GM19324 (cell line): ENCODE measurements at regions not wholly inside any gene's neighbourhood (a gene's known extent, or its start where the extent isn't known, plus 50 kb on each side); places are given as distances from the start of the nearest gene placed in this dataset.

Source experiments
- ATAC-seq: cut with Tn5 transposase; IDR thresholded peaks from one replicate; pipeline ENCODE4 v1.9.1; 2021; ENCODE audit warnings: mild to moderate bottlenecking, moderate library complexity; ENCODE audit not compliant: unreplicated experiment, low FRiP score

DNA sequence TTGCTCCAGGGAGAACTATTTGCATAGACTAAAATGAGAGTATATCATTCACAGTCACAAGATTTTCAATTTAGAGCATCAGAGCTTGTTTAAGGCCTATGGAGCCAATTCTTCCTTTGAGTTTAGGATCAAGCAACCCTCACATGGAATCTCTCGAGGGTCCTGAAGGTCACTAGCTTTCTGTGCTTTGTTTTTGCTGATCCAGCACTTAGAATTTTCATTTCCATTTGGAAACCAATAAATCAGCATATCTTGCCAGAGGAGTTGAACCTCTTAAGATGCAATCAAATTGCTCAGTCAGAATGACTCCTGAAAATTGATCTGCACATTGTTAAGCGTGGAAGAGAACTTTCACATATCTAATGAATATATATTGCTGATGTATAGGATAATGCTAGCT, 1039.6 kb downstream of the PDHA2 start:
- no peak for ATAC-seq

DNA sequence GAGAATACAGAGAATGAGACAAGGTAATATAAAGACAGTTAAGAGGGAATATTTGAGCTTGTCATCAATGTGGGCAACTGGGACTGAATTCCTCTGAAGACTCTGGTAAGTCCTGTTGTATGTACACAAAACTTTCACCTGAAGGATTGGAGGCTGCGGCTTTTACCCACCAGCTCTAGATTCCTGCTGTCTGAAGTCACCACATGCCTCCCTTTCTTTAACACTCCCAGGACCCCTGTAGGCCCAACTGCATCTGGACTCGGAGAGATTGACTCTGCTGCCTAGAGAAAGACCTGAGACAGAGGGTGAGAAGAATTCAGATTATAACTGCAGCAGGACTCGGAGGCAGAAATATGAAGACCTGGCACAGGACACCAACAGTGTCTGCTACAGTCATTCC, 1048.0 kb downstream of the PDHA2 start:
- ATAC-seq = no peak

DNA sequence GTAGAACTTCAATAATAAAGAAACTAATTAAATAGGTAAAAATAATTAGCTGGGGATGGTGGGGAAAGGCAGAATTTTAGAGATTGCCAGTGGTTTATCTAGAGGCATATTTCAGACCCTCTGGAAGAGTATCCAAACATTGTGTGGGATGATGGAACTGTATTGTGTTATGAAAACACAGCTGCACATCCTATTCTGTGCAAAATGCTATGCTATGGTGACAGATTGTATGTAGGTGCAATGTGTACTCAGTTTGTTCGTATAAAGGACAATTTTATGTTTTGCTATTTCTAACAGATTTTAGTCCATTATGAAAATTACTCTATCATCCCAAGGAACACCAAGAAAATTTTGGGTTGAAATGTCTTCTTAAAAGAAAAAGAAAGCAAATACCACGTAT, 1054.7 kb downstream of the PDHA2 start:
- no peak for ATAC-seq

DNA sequence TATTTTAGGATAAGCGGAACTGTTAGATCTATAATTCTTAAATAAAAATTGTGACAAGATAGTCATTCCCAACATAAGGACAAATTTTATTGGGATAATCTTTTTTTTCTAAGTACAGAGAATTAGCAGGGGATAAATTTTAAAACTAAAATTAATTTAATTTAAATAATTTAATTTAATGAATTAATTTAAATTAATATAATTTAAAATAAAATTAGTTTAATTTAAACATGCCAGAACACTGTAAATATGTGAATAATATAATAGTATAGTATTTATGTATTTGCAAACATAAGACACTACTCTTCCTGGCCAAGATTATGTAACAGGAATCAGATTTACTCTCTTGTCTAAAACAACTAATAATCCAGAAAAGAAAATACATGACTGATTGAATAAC, 1055.9 kb downstream of the PDHA2 start:
- no peak for ATAC-seq

DNA sequence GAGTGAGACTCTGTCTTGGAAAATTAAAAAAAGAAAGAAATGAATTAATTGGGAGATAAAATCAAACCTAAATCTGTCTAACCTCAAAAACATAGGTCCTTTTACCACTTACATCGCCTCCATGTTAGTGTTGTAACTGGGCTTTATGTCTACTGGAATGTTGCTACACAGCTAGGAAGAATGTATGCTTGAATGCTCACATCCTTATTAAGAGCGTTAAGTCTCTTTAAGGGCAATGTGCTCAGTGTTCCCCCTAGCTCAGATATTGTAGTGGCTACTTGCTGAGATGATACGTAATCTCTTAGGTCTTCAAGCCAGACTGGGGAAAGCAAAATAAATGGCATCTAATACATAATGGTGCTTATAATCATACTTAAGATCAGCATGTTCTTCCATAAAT, 1072.8 kb downstream of the PDHA2 start:
- no peak for ATAC-seq

DNA sequence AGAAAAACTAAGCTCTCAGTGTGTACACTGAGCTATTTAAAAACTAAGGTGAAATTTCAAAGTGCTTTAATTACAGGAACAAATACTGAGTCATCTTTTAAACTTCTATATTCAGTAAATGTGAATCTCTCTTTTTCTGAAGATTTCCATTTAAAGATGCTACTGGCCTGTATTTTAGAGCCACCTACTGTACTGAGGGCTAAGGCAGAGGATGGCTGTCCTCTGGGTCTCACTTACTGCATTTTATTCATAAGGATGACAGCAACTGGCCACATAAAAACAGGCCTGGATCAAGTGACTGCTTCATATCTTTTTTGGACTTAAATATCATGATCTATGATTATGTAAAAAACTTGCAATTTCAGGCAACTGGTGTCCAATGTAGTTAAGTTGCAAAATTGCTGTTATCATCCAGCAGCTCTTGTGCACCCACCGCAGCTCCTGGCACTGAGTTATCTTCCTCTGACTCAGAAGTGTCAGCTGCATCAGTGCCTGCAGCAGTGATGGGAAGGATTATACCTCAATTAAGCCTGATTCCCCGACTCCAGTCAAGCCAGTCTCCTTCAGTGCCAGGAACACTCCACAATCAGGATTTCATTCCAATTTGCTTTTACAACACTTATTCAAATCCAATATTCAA, 1073.7 kb downstream of the PDHA2 start:
- no peak for ATAC-seq

DNA sequence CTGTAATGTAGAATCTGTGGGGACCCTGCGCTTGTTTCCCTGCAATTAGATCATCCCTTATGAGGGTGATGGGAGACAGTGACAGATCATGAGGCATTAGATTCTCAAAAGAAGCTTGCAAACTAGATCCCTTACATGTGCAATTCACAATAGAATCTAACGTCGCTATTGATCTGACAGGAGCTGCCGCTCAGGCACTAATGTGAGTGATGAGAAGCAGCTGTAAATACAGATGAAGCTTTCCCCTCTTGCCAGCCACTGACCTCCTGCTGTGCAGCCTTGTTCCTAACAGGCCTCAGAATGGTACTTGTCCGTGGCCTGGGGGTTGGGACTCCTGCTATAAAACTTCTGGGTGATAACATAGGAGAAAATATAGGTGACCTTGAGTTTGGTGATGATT, 1076.8 kb downstream of the PDHA2 start:
- ATAC-seq = no peak

DNA sequence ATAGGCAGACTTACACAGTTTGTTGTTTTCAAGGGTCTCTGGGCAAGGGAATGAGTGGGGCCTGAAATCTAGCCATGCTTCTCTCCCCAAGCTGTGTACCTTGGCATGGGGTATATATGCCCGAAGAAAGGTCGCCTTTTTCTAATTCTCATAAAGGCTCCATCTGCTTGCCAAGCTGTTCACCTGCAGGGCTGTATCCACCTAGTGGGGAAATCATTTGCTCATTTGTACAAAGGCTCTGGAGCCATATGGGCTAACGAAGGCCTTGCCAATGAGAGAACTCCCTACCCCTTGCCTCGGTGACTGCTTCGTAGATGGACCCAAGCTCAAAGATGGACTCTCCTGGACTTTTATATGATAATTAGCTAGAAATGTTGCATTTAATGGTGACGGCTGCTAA, 1097.0 kb downstream of the PDHA2 start:
- ATAC-seq = no peak

DNA sequence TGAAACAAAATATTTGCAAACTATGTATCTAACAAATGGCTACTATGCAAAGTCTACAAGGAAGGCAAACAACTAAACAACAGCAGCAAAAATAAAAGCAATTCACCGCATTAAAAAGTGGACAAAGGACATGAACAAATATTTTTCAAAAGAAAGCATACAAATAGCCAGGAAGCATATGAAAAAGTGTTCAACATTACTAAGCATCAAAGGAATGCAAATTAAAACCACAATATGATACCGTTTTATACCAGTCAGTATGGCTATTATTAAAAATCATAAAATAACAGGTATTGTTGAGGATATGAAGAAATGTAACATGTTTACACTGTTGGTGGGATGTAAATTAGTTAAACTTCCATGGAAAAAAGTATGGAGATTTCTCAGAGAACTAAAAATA, 1106.7 kb downstream of the PDHA2 start:
- no peak for ATAC-seq

DNA sequence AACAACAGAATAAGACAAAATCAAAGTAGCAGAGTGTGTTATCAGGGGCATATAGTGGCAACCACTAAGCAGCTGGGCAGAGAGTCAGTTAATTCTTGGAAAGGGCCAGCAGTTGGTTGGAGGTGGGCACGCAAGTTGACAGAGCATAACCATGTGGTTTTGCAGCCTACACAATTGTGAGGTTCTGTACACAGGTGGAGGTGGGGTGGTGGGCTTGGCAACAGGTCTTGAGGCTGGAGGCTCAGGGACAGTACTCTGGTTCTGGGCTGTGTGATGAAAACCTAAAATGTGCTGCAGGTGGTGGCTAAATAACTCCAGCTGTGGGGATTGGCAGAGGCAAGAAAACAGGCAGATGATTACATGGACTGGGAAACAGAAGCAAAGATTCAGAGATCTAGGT, 1112.7 kb downstream of the PDHA2 start:
- ATAC-seq = no peak

DNA sequence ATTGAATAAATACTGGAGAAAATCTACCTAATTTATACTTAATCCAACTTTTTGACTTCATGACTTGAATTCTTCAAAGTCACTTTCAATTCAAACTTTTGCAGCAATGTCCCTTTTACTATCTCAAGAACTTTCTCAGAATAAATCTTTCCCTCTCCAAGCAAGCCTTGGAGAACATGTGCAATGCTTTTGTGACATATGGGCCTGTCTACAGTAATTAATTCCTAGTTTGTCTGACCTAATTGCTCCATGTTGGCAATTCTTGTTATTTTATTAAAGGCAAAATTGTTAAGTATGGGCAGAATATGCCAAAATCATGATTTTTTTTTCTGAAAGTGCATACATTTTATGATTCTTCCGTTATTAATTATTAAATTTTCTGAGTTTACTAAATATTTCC, 1115.3 kb downstream of the PDHA2 start:
- ATAC-seq = no peak

DNA sequence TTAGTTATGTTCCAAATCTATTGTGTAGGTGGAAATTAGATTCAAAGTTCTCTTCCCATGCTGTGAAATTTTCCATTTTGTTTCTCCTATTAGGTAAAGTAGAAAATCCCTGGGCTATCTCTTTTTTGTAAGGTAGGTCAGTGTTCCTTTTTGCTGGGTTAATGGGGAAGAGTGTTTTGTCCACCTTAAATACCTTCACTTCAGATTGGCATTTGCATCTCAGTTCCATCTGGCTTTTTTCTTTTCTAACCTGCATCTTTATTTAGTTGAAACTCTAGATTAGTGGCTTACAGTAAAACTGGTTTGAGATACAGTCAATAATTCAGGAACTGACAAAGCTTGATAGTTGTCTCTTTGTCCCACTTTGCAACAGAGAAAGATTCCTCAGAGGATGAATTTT, 1115.8 kb downstream of the PDHA2 start:
- ATAC-seq = no peak

DNA sequence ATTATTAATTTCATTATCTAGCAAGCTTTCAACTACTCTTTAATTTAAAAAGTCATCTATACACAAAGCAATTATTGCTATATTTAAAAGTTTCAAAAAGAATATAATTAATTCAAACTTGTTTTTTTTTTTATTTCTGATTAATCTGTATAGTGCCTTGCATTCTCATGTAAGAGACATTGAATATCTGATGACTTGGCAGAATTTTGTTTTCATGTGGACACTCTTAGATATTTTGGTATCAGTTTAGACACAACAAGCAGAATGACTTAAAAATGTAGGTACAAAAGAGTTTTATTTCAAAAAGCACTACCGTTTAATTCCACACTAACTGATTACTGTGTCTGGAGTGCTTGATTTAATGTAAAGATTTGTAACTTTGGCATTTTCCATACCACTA, 1129.6 kb downstream of the PDHA2 start:
- ATAC-seq = no peak

DNA sequence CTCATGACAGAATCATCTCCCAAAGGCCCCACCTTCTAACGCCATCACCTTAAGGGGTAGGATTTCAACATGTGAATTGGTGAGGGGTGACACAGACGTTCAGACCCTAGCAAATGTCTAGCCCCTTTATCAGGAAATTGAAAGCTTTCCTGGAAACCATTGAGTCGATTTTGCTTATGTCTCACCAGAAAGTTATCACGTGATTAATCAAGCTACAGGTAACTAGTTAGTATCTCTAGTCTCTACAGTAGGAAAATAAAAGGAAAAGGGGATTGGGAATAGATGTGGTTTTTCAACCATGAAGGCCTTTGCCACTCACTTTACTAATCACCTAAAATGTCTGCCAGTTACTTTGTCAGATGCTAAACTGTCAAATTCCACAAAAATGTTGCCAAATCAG, 1133.0 kb downstream of the PDHA2 start:
- no peak for ATAC-seq

DNA sequence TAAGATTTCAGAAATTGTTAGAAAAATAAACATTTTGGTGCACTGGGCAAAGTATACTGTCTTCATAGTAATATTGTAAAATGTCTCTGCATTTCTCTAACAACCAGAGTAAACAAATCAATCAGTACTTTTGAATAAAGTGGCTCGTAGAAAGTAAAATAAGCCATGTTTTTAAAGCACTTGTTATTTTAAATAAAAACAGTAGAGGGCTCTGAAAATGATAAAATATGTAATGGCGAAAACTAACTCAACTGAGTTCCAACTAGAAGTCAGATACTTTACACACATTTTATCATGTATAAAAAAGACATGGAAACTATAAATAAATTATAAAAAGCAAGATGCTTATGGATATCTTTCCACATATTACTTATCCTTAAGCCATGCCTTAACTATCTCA, 1134.4 kb downstream of the PDHA2 start:
- ATAC-seq = no peak

DNA sequence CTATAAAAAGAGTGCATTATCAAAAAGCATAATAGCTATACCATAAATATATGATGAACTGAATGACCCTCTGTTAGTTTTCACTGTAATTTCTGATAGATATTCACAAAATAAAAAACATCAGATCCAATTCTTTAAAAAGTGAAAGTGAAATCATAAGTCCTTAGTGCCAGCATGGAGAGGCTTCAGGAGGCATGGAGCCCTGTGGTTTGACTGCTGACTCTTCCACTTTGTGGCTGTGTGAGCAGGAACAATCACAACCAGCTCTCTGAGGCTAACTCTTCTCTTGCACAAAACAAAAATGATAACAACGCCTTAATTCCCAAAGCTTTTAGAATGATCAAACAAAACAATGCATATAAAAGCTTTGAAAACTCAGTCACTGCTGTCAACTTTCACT, 1143.9 kb downstream of the PDHA2 start:
- ATAC-seq = no peak

DNA sequence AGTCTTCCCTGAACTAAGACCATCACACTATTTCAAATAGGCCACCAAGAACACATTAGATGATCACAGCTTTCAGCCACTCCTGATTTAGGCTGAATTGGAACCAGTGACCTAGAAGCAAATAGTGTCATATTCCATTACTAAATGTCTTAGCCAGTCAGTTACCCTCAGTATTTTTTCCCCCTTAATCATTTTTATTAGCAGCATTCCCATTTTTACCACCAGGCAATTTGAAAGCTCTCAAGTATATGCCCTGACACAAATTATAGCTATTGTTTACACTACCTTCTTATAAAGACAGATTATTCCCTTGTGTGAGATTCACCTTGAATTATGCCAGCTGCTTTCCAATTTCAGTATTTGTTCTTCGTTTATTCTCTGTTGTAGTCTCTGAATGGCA, 1146.9 kb downstream of the PDHA2 start:
- ATAC-seq = no peak

DNA sequence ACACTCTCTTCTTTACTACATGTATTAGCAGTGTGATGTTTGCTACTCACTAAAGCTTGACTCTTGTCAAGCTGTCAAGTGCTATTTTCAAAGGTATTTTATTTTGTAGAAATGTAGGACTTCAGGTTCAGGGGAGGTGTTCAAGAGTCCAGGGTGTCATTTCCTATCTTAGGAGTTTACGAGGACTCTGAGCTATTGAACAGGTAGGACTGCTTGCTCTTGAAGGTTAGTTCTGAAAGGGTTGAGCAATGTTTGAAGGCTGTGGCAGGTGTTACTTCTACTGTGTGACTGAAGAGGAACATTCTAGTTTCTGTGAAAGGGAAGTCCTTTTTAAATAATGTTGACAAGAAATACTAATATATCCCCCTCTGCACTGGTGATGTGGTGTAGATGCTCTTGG, 1151.2 kb downstream of the PDHA2 start:
- no peak for ATAC-seq

DNA sequence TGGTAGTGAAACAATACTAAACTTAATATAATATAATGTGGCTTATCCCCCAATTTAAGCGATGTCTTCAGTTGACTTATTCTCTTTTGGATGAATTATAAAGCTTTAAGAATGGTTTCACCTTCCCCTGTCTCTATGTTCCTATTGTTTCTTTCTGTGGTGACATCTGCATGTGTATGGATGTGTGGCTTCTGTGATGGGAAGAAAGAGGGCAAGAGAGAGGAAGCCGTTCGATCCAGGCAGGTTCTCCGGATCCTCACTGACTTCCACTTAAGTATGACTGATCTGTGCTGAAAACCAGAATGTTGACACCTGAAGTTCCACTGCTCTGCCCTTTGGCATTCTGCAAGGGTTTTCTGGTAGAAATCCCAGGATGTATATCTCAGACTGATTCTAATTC, 1150.8 kb downstream of the STPG2 start:
- no peak for ATAC-seq

DNA sequence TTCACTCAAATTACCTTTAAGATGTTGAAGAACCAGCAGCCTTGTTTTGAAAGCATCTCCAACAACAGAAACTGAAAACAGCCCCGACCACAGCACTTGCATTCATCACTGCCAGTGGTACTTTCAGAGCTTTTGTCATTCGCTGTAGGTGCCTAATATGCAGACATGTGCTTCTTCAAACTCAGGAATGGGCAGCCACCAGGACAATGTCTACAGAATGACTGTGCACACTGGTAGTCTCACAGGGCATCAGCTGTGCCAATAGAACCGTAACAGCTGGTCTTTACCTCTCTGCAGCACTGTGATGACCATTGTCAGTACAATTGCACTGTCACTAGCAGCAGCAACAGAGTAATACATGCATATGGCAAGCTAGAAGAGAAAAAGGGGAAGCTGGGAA, 1149.7 kb downstream of the STPG2 start:
- ATAC-seq = no peak

DNA sequence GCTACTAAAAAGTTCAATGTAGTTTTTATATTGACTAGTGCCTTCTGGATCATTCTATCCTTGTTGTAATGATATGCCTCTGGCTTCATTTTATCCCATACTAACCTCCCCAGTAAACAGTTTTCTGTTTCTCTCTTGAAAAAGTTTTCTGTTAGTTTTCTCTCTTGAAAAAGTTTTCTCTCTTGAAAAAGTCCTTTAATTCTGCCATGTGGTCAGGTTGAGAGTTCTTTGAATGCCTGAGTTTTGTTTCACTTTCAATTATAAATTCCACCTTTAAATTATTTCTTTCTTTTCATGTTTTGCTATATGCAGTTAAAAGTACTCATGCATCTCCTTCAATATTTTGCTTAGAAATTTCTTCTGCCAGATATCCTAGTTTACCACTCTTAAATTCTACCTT, 1139.6 kb downstream of the STPG2 start:
- ATAC-seq = no peak

DNA sequence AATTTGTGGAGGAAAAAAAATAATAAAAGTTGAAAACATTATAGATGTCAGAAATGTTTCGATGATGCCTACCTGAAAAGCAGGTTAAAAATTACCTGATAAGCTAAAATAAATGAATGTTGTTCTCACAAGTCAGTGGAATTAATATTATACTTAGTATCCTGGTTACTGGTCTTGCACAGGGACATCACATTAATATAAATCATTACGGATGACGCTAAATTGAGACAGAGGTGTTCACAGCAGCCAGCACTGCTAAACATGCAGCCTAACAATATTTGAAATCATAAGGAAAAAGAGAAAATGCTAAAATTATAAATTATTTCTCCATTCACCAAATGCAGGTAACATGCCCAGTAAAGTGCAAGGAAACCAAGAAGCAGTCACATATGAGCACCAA, 1130.0 kb downstream of the STPG2 start:
- no peak for ATAC-seq

DNA sequence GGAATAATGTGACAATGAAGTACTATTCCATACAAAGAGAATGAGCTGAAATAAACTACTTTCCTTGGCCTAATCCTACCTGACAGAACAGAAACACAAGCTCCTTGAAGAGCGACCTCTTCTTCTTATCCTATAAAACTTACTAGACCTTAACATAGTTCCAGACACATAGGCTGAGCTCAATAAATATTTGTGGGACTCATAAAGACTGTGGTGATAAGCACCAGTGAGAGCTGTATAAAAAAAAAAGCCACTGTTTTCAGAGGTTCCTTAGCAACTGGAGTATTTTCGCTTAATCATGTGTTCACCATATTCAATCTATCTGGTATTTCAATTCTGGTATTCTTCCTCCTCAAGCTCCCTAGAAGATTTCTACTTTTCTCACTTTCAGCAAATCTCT, 1129.6 kb downstream of the STPG2 start:
- no peak for ATAC-seq
